ACC112 (cell line): ENCODE measurements at regions not wholly inside any gene's neighbourhood (a gene's known extent, or its start where the extent isn't known, plus 50 kb on each side); places are given as distances from the start of the nearest gene placed in this dataset.

ENCODE experiments used
- H2AFZ ChIP-seq: fragments of 200-600 bp; sonication (generic); one replicate; pipeline ENCODE4 v1.6.0; 2017; ENCODE audit warnings: antibody characterized with exemption, low read length; ENCODE audit not compliant: unreplicated experiment
- H3K27ac ChIP-seq: fragments of 200-600 bp; sonication (generic); 2 replicates; pipeline ENCODE4 v1.5.1; 2014; ENCODE audit warnings: low read depth, mild to moderate bottlenecking, antibody characterized with exemption, low read length, moderate library complexity
- H3K27me3 ChIP-seq: fragments of 200-600 bp; sonication (generic); 2 replicates; pipeline ENCODE4 v1.6.1; 2014; ENCODE audit warnings: mild to moderate bottlenecking, antibody characterized with exemption, low read length, moderate library complexity, mixed read lengths; ENCODE audit not compliant: insufficient read depth
- H3K36me3 ChIP-seq: fragments of 200-600 bp; sonication (generic); 2 replicates; pipeline ENCODE4 v1.6.1; 2016; ENCODE audit warnings: mild to moderate bottlenecking, antibody characterized with exemption, low read length, moderate library complexity, mixed read lengths; ENCODE audit not compliant: insufficient read depth
- H3K4me1 ChIP-seq: fragments of 200-600 bp; sonication (generic); one replicate; pipeline ENCODE4 v1.6.1; 2016; ENCODE audit warnings: low read length, mixed read lengths; ENCODE audit not compliant: insufficient read depth, unreplicated experiment, control insufficient read depth
- H3K4me3 ChIP-seq: fragments of 200-600 bp; sonication (generic); 2 replicates; pipeline ENCODE4 v1.5.1; 2014; ENCODE audit warnings: mild to moderate bottlenecking, low read depth, low read length
- H3K79me2 ChIP-seq: fragments of 200-600 bp; sonication (generic); one replicate; pipeline ENCODE4 v1.6.0; 2016; ENCODE audit warnings: low read length; ENCODE audit not compliant: control insufficient read depth, unreplicated experiment, insufficient read depth

DNA sequence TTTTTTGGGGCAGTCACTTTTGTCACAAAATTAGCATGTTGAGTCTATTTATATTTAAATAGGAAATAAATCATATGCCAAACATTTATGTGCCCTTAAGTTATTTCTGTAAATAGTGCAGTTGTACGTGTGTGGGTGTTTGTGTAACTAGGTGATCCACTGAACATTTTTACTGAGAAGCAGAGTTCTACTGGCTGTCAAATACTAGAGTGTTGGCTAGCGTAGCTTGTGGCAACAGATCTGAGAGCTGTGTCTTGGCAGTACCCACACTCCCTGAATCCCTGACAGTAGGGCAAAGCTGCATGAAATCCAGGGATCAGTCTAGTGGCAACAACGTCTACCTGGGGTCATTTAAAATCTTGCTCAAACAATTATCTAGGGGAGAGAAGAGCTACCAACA, 273.1 kb upstream of the SLC8A1 start:
- H3K4me1 ChIP-seq, result no peaks in the 10 kb centered on the region
- H3K27me3 ChIP-seq, result no peaks in the 10 kb centered on the region
- no peak overlapping the region for H2AFZ ChIP-seq
- H3K79me2 ChIP-seq, result no peaks in the 10 kb centered on the region
- no peak overlapping the region for H3K4me3 ChIP-seq
- no peaks in the 10 kb centered on the region for H3K36me3 ChIP-seq
- no peak overlapping the region for H3K27ac ChIP-seq

- Histone ChIP-seq H3K4me1 (no peaks in the 10 kb centered on the region), H3K4me3 (no peak overlapping the region), H3K36me3 (no peaks in the 10 kb centered on the region), H3K27ac (no peak overlapping the region), H2AFZ (no peak overlapping the region), H3K79me2 (no peaks in the 10 kb centered on the region), H3K27me3 (no peaks in the 10 kb centered on the region)
Measured at GRCh38 chr2:40725950-40726349, 274.1 kb upstream of the SLC8A1 start.

GRCh38 chr2:40734797-40735196, 282.9 kb upstream of the SLC8A1 start:
- H3K27ac ChIP-seq, result no peak overlapping the region
- no peaks in the 10 kb centered on the region for H3K79me2 ChIP-seq
- no peak overlapping the region for H2AFZ ChIP-seq

GRCh38 chr2:40737180-40737579, 285.3 kb upstream of the SLC8A1 start:
- no peaks in the 10 kb centered on the region for H3K36me3 ChIP-seq
- no peaks in the 10 kb centered on the region for H3K4me1 ChIP-seq
- no peak overlapping the region for H3K4me3 ChIP-seq
- no peak overlapping the region for H3K27ac ChIP-seq
- H3K27me3 ChIP-seq, result no peaks in the 10 kb centered on the region
- no peak overlapping the region for H2AFZ ChIP-seq
- no peaks in the 10 kb centered on the region for H3K79me2 ChIP-seq

More at GRCh38 chr2:40734797-40735196, 282.9 kb upstream of the SLC8A1 start:
- no peaks in the 10 kb centered on the region for H3K4me1 ChIP-seq
- H3K4me3 ChIP-seq, result no peak overlapping the region
- no peaks in the 10 kb centered on the region for H3K36me3 ChIP-seq
- no peaks in the 10 kb centered on the region for H3K27me3 ChIP-seq

- H3K4me1 ChIP-seq, result no peaks in the 10 kb centered on the region
- H3K36me3 ChIP-seq, result no peaks in the 10 kb centered on the region
- H3K4me3 ChIP-seq, result no peak overlapping the region
- no peak overlapping the region for H3K27ac ChIP-seq
- no peak overlapping the region for H2AFZ ChIP-seq
- no peaks in the 10 kb centered on the region for H3K79me2 ChIP-seq
- H3K27me3 ChIP-seq, result no peaks in the 10 kb centered on the region
Measured at GRCh38 chr2:40740419-40740818, 288.5 kb upstream of the SLC8A1 start.

GRCh38 chr2:40741532-40741931, 289.6 kb upstream of the SLC8A1 start:
- no peaks in the 10 kb centered on the region for H3K27me3 ChIP-seq
- H3K36me3 ChIP-seq, result no peaks in the 10 kb centered on the region
- no peaks in the 10 kb centered on the region for H3K79me2 ChIP-seq
- H2AFZ ChIP-seq, result no peak overlapping the region
- H3K4me3 ChIP-seq, result no peak overlapping the region
- no peak overlapping the region for H3K27ac ChIP-seq
- no peaks in the 10 kb centered on the region for H3K4me1 ChIP-seq

DNA sequence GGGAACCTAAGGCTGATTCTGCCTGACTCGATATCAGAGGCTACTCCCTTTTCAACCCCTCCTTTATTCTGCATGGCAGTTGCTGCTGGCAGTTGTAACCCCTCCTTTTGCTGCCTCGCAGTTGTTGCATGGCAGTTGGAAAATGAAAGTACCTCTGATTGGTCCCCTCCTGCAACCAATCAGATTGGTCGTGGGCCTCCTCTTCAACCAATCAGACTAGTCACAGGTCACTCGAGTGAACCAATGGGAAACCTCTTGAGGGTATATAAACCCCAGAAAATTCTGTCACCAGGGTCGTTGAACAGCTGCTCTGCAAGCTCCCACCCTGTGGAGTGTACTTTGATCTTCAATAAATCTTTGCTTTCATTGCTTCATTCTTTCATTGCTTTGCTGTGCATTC, 294.3 kb upstream of the SLC8A1 start:
- no peak overlapping the region for H3K4me3 ChIP-seq

GRCh38 chr2:40751981-40752380, 300.1 kb upstream of the SLC8A1 start:
- Histone ChIP-seq H3K27ac (no peak overlapping the region), H3K4me3 (peak overlapping the region; percentile 11; the same call in 1 of the 2 replicates), H3K27me3 (no peaks in the 10 kb centered on the region), H3K36me3 (no peaks in the 10 kb centered on the region), H3K4me1 (peaks cover 5% of the 10 kb centered on the region), H3K79me2 (no peaks in the 10 kb centered on the region), H2AFZ (no peak overlapping the region)

More for the DNA sequence above, 294.3 kb upstream of the SLC8A1 start:
- Histone ChIP-seq H3K27me3 (no peaks in the 10 kb centered on the region), H3K27ac (no peak overlapping the region), H3K36me3 (no peaks in the 10 kb centered on the region), H3K79me2 (no peaks in the 10 kb centered on the region), H3K4me1 (no peaks in the 10 kb centered on the region), H2AFZ (no peak overlapping the region)

- H3K36me3 ChIP-seq, result no peaks in the 10 kb centered on the region
- H3K79me2 ChIP-seq, result no peaks in the 10 kb centered on the region
- H3K27me3 ChIP-seq, result no peaks in the 10 kb centered on the region
- no peak overlapping the region for H3K4me3 ChIP-seq
- peaks cover 5% of the 10 kb centered on the region for H3K4me1 ChIP-seq
- peak overlapping the region; percentile 46 for H2AFZ ChIP-seq
- no peak overlapping the region for H3K27ac ChIP-seq
Measured at GRCh38 chr2:40752796-40753195, 300.9 kb upstream of the SLC8A1 start.

GRCh38 chr2:40754912-40755311, 303.0 kb upstream of the SLC8A1 start:
- Histone ChIP-seq H3K4me1 (peaks cover 8% of the 10 kb centered on the region), H3K79me2 (no peaks in the 10 kb centered on the region), H3K27me3 (no peaks in the 10 kb centered on the region), H3K4me3 (no peak overlapping the region), H3K27ac (no peak overlapping the region), H2AFZ (no peak overlapping the region), H3K36me3 (no peaks in the 10 kb centered on the region)

DNA sequence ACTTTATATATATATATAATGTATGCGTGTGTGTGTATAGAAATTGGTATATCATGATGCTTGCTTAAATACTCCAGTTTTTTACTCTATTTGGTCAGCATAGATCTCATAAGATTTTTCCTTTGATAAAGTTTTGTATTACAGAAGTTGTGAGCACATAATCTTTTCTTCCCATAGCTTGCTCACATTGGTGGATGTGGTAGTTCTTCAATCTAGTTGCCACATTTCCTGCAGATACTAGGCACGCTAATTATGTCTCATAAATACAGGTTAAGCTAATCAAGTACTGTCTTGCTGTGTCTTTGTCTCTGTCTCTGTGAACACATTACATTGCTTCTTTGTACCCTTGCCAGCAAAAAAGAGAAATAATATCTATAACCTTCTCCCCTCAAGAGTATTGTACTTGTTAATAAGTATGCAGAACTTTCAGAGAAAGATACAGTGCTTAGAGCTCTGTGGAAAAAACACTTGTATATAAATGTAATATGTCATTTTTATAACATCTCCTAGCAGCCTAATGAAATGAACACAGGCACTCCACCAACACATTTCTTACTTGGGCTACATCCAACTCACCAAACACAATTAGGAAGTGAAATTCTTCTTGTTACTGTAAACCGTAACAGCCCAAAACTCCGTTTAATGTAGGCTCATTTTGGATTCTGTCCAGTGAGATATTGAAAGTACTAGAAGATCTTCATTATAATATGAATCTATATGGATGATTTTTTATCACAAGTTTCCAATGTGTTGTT, 306.7 kb upstream of the SLC8A1 start:
- H3K27me3 ChIP-seq, result no peaks in the 10 kb centered on the region
- H3K4me1 ChIP-seq, result peaks cover 3% of the 10 kb centered on the region
- H3K36me3 ChIP-seq, result no peaks in the 10 kb centered on the region
- peak overlapping the region; percentile 92 for H2AFZ ChIP-seq
- H3K4me3 ChIP-seq, result peak overlapping the region; percentile 60
- no peaks in the 10 kb centered on the region for H3K79me2 ChIP-seq
- no peak overlapping the region for H3K27ac ChIP-seq
